IPS-15b (cell line): ENCODE measurements at regions not wholly inside any gene's neighbourhood (a gene's known extent, or its start where the extent isn't known, plus 50 kb on each side); places are given as distances from the start of the nearest gene placed in this dataset.

ENCODE experiments used
- H3K27me3 ChIP-seq: one replicate; pipeline ENCODE4 v1.6.1; 2013; ENCODE audit warnings: low read length; ENCODE audit not compliant: control insufficient read depth, insufficient read depth
- H3K36me3 ChIP-seq: one replicate; pipeline ENCODE4 v1.6.1; 2013; ENCODE audit warnings: low read length; ENCODE audit not compliant: control insufficient read depth, insufficient read depth
- H3K4me1 ChIP-seq: one replicate; pipeline ENCODE4 v1.6.1; 2013; ENCODE audit warnings: mild to moderate bottlenecking, low read length; ENCODE audit not compliant: control insufficient read depth, insufficient read depth
- H3K4me3 ChIP-seq: one replicate; pipeline ENCODE4 v1.5.1; 2013; ENCODE audit warnings: low read depth, low read length
- H3K9ac ChIP-seq: one replicate; pipeline ENCODE4 v1.6.1; 2013; ENCODE audit warnings: low read depth, mild to moderate bottlenecking, low read length
- H3K9me3 ChIP-seq: one replicate; pipeline ENCODE4 v1.6.1; 2013; ENCODE audit warnings: mild to moderate bottlenecking, low read length; ENCODE audit not compliant: control insufficient read depth, insufficient read depth

GRCh38 chr15:62452026-62452425 lies 286.9 kb upstream of the C2CD4B start:
- peaks cover 9% of the 10 kb centered on the region for H3K4me1 ChIP-seq
- no peaks in the 10 kb centered on the region for H3K36me3 ChIP-seq
- H3K4me3 ChIP-seq: no peak overlapping the region
- no peaks in the 10 kb centered on the region for H3K27me3 ChIP-seq
- H3K9ac ChIP-seq: no peak overlapping the region
- no peaks in the 10 kb centered on the region for H3K9me3 ChIP-seq

GRCh38 chr15:62452667-62453066 lies 287.6 kb upstream of the C2CD4B start:
- Histone ChIP-seq H3K4me3 (no peak overlapping the region), H3K27me3 (no peaks in the 10 kb centered on the region), H3K4me1 (peaks cover 9% of the 10 kb centered on the region), H3K9me3 (no peaks in the 10 kb centered on the region), H3K9ac (no peak overlapping the region), H3K36me3 (no peaks in the 10 kb centered on the region)

- Histone ChIP-seq H3K4me1 (peaks cover 9% of the 10 kb centered on the region), H3K9me3 (no peaks in the 10 kb centered on the region), H3K27me3 (no peaks in the 10 kb centered on the region), H3K36me3 (no peaks in the 10 kb centered on the region), H3K9ac (peak overlapping the region; percentile 28), H3K4me3 (no peak overlapping the region)
Measured at GRCh38 chr15:62453375-62453774, 288.3 kb upstream of the C2CD4B start.

GRCh38 chr15:62453981-62454380 lies 288.9 kb upstream of the C2CD4B start:
- Histone ChIP-seq H3K9ac (no peak overlapping the region), H3K36me3 (no peaks in the 10 kb centered on the region), H3K4me1 (peaks cover 9% of the 10 kb centered on the region), H3K9me3 (no peaks in the 10 kb centered on the region), H3K27me3 (no peaks in the 10 kb centered on the region), H3K4me3 (no peak overlapping the region)

- no peaks in the 10 kb centered on the region for H3K9me3 ChIP-seq
- H3K9ac ChIP-seq: no peak overlapping the region
- H3K36me3 ChIP-seq: no peaks in the 10 kb centered on the region
- peaks cover 11% of the 10 kb centered on the region for H3K4me1 ChIP-seq
- H3K27me3 ChIP-seq: no peaks in the 10 kb centered on the region
- H3K4me3 ChIP-seq: no peak overlapping the region
Measured at GRCh38 chr15:62454567-62455172, 289.6 kb upstream of the C2CD4B start.

- H3K4me1 ChIP-seq: peaks cover 11% of the 10 kb centered on the region
- H3K9ac ChIP-seq: no peak overlapping the region
- H3K36me3 ChIP-seq: no peaks in the 10 kb centered on the region
- H3K9me3 ChIP-seq: no peaks in the 10 kb centered on the region
- H3K4me3 ChIP-seq: no peak overlapping the region
- no peaks in the 10 kb centered on the region for H3K27me3 ChIP-seq
Measured at GRCh38 chr15:62455441-62455921, 290.4 kb upstream of the C2CD4B start.

- Histone ChIP-seq H3K9ac (no peak overlapping the region), H3K4me1 (peaks cover 11% of the 10 kb centered on the region), H3K4me3 (no peak overlapping the region), H3K36me3 (no peaks in the 10 kb centered on the region), H3K9me3 (no peaks in the 10 kb centered on the region), H3K27me3 (no peaks in the 10 kb centered on the region)
Measured at GRCh38 chr15:62456011-62456920, 291.2 kb upstream of the C2CD4B start.

GRCh38 chr15:62457100-62457499 lies 292.0 kb upstream of the C2CD4B start:
- Histone ChIP-seq H3K9me3 (no peaks in the 10 kb centered on the region), H3K4me1 (peaks cover 7% of the 10 kb centered on the region), H3K27me3 (no peaks in the 10 kb centered on the region), H3K9ac (no peak overlapping the region), H3K4me3 (no peak overlapping the region), H3K36me3 (no peaks in the 10 kb centered on the region)

GRCh38 chr15:62459875-62460274 lies 294.8 kb upstream of the C2CD4B start:
- Histone ChIP-seq H3K9ac (no peak overlapping the region), H3K4me1 (peaks cover 7% of the 10 kb centered on the region), H3K36me3 (no peaks in the 10 kb centered on the region), H3K9me3 (no peaks in the 10 kb centered on the region), H3K4me3 (no peak overlapping the region), H3K27me3 (no peaks in the 10 kb centered on the region)

- Histone ChIP-seq H3K4me1 (peaks cover 17% of the 10 kb centered on the region), H3K36me3 (no peaks in the 10 kb centered on the region), H3K4me3 (no peak overlapping the region), H3K27me3 (no peaks in the 10 kb centered on the region), H3K9ac (no peak overlapping the region), H3K9me3 (no peaks in the 10 kb centered on the region)
Measured at GRCh38 chr15:62462268-62462667, 297.2 kb upstream of the C2CD4B start.

GRCh38 chr15:62462721-62463120 lies 297.6 kb upstream of the C2CD4B start:
- Histone ChIP-seq H3K9me3 (no peaks in the 10 kb centered on the region), H3K36me3 (no peaks in the 10 kb centered on the region)

GRCh38 chr15:62464705-62465104 lies 299.6 kb upstream of the C2CD4B start:
- H3K36me3 ChIP-seq: no peaks in the 10 kb centered on the region
- no peaks in the 10 kb centered on the region for H3K27me3 ChIP-seq
- no peak overlapping the region for H3K9ac ChIP-seq
- no peak overlapping the region for H3K4me3 ChIP-seq
- H3K4me1 ChIP-seq: peaks cover 18% of the 10 kb centered on the region
- H3K9me3 ChIP-seq: no peaks in the 10 kb centered on the region

More at GRCh38 chr15:62462721-62463120, 297.6 kb upstream of the C2CD4B start:
- H3K4me1 ChIP-seq: peaks cover 17% of the 10 kb centered on the region
- H3K9ac ChIP-seq: no peak overlapping the region
- H3K27me3 ChIP-seq: no peaks in the 10 kb centered on the region
- H3K4me3 ChIP-seq: no peak overlapping the region
